H1 (cell line): ENCODE measurements at regions not wholly inside any gene's neighbourhood (a gene's known extent, or its start where the extent isn't known, plus 50 kb on each side); places are given as distances from the start of the nearest gene placed in this dataset.

Experiments
- ATF3 ChIP-seq: IDR thresholded peaks from 2 replicates; pipeline ENCODE4 v1.6.1; 2011; ENCODE audit warnings: low read depth, mild to moderate bottlenecking, low read length; ENCODE audit not compliant: insufficient read depth
- CREB1 ChIP-seq: IDR thresholded peaks from 2 replicates; pipeline ENCODE4 v1.6.1; 2012; ENCODE audit warnings: inconsistent platforms
- CTCF ChIP-seq, 3 experiments: IDR thresholded peaks; 1 replicate in 2 of 3; 2 replicates in 1 of 3; pipeline versions ENCODE4 v1.5.1 to v1.6.1; 2011; ENCODE audit warnings: low read length in 3 of 3, mild to moderate bottlenecking in 3 of 3, inconsistent platforms in 2 of 3, low read depth in 1 of 3, moderate library complexity in 1 of 3; ENCODE audit not compliant: insufficient read depth in 1 of 3; ENCODE audit errors: control extremely low read depth in 1 of 3
- GABPA ChIP-seq: IDR thresholded peaks from 2 replicates; pipeline ENCODE4 v1.6.1; 2011; ENCODE audit warnings: mild to moderate bottlenecking, low read length, moderate library complexity, borderline replicate concordance; ENCODE audit not compliant: insufficient read depth
- NANOG ChIP-seq: IDR thresholded peaks from 2 replicates; pipeline ENCODE4 v1.6.1; 2011; ENCODE audit warnings: low read length, low read depth, mild to moderate bottlenecking, inconsistent platforms; ENCODE audit not compliant: insufficient read depth, poor library complexity, severe bottlenecking
- POLR2A ChIP-seq, 2 experiments: IDR thresholded peaks; 1 replicate in 1 of 2; 2 replicates in 1 of 2; pipeline ENCODE4 v1.6.1; 2011; ENCODE audit warnings: low read depth in 2 of 2, low read length in 2 of 2, mild to moderate bottlenecking in 2 of 2; ENCODE audit errors: control extremely low read depth in 1 of 2
- SRF ChIP-seq: IDR thresholded peaks from 2 replicates; pipeline ENCODE4 v1.6.1; 2011; ENCODE audit warnings: mild to moderate bottlenecking, low read depth, low read length, moderate library complexity
- TAF1 ChIP-seq: IDR thresholded peaks from 2 replicates; pipeline ENCODE4 v1.6.1; 2011; ENCODE audit warnings: mild to moderate bottlenecking, low read depth, low read length
- TEAD4 ChIP-seq: IDR thresholded peaks from 2 replicates; pipeline ENCODE4 v1.6.1; 2012; ENCODE audit warnings: low read depth, low read length, inconsistent platforms, mixed read lengths
- ZNF274 ChIP-seq: IDR thresholded peaks from 2 replicates; pipeline ENCODE4 v1.7.0; 2012; ENCODE audit warnings: low read length, borderline replicate concordance; ENCODE audit errors: extremely low read depth

- TF ChIP-seq TEAD4 (no peak), GABPA (no peak), NANOG (no peak), ZNF274 (no peak), SRF (no peak), CTCF (IDR thresholded peaks at IDR 0.05; ENCODE audit: control extremely low read depth in 1 of 3, insufficient read depth in 1 of 3, low read depth in 1 of 3, low read length in 3 of 3) (no peak), POLR2A (IDR thresholded peaks at IDR 0.05; ENCODE audit: control extremely low read depth in 1 of 2, low read depth in 2 of 2, low read length in 2 of 2) (no peak), CREB1 (no peak), TAF1 (no peak), ATF3 (no peak)
These were observed 323.2 kb upstream of the NOCT start for GRCh38 chr4:138692411-138692810.
